PFSK-1 (cell line): ENCODE measurements at regions not wholly inside any gene's neighbourhood (a gene's known extent, or its start where the extent isn't known, plus 50 kb on each side); places are given as distances from the start of the nearest gene placed in this dataset.

Source experiments
- FOXP2 ChIP-seq: optimal IDR thresholded peaks from 2 replicates; pipeline ENCODE3; 2011; ENCODE audit warnings: borderline replicate concordance, control low read depth, inconsistent platforms; ENCODE audit not compliant: insufficient read depth; ENCODE audit errors: extremely low read length, extremely low read depth
- POLR2AphosphoS5 ChIP-seq: IDR thresholded peaks from 2 replicates; pipeline ENCODE4 v1.6.1; 2012; ENCODE audit warnings: low read depth, mild to moderate bottlenecking, control low read depth, low read length, moderate library complexity
- REST ChIP-seq, 2 experiments: IDR thresholded peaks; 2 replicates each; pipeline versions ENCODE4 v1.6.1 to v1.8.0; 2011 to 2012; ENCODE audit warnings: low read depth in 2 of 2, low read length in 2 of 2, control low read depth in 1 of 2, inconsistent platforms in 1 of 2, mild to moderate bottlenecking in 1 of 2, moderate library complexity in 1 of 2; ENCODE audit not compliant: insufficient read depth in 1 of 2
- SIN3A ChIP-seq: IDR thresholded peaks from 2 replicates; pipeline ENCODE4 v1.6.1; 2012; ENCODE audit warnings: mild to moderate bottlenecking, low read length, moderate library complexity, borderline replicate concordance; ENCODE audit not compliant: insufficient read depth
- TAF1 ChIP-seq: IDR thresholded peaks from 2 replicates; pipeline ENCODE4 v1.6.1; 2012; ENCODE audit warnings: low read length, control low read depth, borderline replicate concordance; ENCODE audit not compliant: insufficient read depth

GRCh38 chr6:140393665-140394540 is 1019.5 kb upstream of the CITED2 start:
- TF ChIP-seq POLR2AphosphoS5 (no peak), REST (IDR thresholded peaks at IDR 0.05; ENCODE audit: insufficient read depth in 1 of 2, low read depth in 2 of 2, low read length in 2 of 2) (no peak), TAF1 (no peak), SIN3A (no peak), FOXP2 (no peak)

GRCh38 chr6:140388815-140389214 is 1014.4 kb upstream of the CITED2 start:
- TF ChIP-seq REST (IDR thresholded peaks at IDR 0.05; ENCODE audit: insufficient read depth in 1 of 2, low read depth in 2 of 2, low read length in 2 of 2), result no peak
- no peak for TF ChIP-seq POLR2AphosphoS5
- no peak for TF ChIP-seq SIN3A
- TF ChIP-seq TAF1, result no peak
- TF ChIP-seq FOXP2, result no peak

GRCh38 chr6:140388192-140388802 is 1013.8 kb upstream of the CITED2 start:
- no peak for TF ChIP-seq SIN3A
- no peak for TF ChIP-seq TAF1
- no peak for TF ChIP-seq FOXP2
- no peak for TF ChIP-seq REST (IDR thresholded peaks at IDR 0.05; ENCODE audit: insufficient read depth in 1 of 2, low read depth in 2 of 2, low read length in 2 of 2)
- TF ChIP-seq POLR2AphosphoS5, result no peak

GRCh38 chr6:140385679-140386078 is 1011.2 kb upstream of the CITED2 start:
- TF ChIP-seq FOXP2, result no peak

- TF ChIP-seq REST (IDR thresholded peaks at IDR 0.05; ENCODE audit: insufficient read depth in 1 of 2, low read depth in 2 of 2, low read length in 2 of 2) (no peak), FOXP2 (no peak), TAF1 (no peak), SIN3A (no peak), POLR2AphosphoS5 (no peak)
These were observed 1007.9 kb upstream of the CITED2 start for GRCh38 chr6:140382355-140382754.
